ENCODE measurements at regions not wholly inside any gene's neighbourhood (a gene's known extent, or its start where the extent isn't known, plus 50 kb on each side); places are given as distances from the start of the nearest gene placed in this dataset.

DNA sequence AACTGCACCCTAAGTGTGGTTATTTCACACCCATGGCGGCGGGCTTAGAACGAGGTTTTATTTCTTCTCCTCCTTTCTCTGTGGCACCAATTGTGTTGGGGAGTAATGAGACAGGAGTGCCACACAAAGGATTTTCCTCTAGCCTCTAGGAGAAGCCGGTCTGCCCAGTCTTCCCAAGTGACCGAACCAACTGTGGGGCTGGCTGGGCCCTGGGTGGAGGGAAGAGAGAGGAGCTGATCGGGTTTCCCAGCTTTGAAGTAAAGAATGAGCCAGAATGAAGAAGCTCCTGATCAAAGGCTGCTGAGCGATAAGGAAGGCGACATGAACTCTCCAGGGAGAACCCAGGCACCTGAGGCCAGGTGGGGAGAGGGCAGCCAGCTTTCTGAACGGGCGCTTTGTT is 616.0 kb upstream of the BTBD3 start:
- CTCF ChIA-PET: no interaction called here
- POLR2A ChIA-PET: no interaction called here

DNA sequence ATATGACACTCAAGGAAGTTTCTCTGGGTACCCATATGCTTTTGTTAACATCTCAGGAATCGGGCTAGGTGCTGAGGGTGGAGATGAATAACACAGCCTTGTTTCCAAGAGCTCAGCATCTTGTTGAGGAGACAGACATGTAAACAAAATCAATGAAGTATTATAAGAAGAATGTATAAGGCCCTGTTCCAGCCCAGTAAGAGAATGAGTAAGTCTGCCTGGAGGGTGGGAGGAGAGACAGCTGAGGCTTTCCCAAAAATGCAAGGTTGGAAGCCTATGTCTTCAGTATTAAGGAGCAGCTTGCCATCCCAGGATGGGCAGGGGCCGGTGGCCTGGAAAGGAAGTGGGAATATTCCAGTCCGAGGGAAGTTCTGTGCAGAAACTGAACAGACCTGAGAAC is 615.3 kb upstream of the BTBD3 start:
- POLR2A ChIA-PET: no interaction called here
- CTCF ChIA-PET: no interaction called here

DNA sequence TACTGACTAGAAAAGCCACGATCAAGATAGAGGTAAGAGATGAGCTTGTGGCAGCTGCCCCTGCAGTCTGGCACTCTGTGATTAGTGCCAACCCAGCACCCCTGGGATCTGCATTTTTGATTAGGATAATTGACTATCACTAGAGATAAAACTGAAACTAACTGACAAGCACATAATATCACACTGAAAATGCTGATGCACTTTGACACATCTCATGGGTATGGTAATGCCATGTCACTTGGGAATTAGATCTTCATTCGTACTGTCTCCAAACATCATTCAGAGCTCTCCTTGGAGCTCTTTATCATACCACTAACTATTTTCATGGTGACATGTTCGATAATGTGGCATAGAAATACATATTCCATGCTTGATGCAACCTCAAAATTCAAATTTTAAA is 612.9 kb upstream of the BTBD3 start:
- CTCF ChIA-PET: no interaction called here
- POLR2A ChIA-PET: no interaction called here

GRCh38 chr20:11305406-11305805 is 612.3 kb upstream of the BTBD3 start:
- ChIA-PET CTCF (no interaction called here), POLR2A (no interaction called here)

DNA sequence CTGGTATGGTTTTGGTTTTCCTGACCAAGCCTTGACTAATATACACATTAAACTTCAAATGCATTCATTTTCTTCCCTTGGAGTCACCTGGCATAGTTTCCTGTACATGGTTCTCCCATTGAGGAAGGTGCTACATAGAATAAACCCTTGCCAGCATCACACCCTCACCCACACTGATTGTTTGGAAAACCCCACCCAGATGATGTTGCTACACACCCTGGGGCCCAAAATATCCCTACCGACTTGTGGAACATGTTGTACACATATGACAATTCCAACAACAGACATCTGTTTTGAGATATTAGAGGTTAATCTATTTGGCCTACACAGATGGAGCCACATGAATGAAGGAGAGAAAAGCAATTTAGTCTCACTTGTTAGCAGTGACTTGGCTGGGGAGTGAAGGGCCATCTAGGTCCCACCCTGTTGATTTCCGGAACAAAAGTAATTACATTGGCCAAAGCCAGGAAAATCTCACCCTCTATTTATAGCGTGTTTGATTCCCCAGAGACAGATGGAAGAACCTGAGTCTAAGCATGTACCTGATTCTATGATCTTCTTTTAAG is 606.0 kb upstream of the BTBD3 start:
- ChIA-PET POLR2A (no interaction called here), CTCF (no interaction called here)

GRCh38 chr20:11315525-11315924 is 602.2 kb upstream of the BTBD3 start:
- ChIA-PET CTCF (no interaction called here), POLR2A (no interaction called here)

- CTCF ChIA-PET: no interaction called here
- POLR2A ChIA-PET: no interaction called here
Measured at GRCh38 chr20:11316244-11316643, 601.4 kb upstream of the BTBD3 start.

DNA sequence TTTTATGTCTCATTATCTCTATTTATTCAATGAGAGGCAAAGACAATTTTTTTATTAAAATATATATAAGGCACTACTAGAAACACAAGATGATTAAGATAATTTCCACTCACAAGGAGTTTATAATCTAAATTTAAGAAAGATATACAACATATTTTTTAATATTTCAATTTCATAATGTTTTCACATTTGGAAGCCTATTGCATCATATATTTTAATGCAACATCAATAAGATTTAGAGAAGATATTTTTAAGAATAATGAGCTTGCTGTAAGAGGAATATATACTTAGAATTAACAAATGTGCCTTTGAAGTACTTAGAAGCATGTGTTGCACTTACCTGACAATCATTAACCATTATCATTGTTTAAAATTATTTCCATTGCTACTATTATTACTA is 597.7 kb upstream of the BTBD3 start:
- POLR2A ChIA-PET: no interaction called here
- CTCF ChIA-PET: no interaction called here

DNA sequence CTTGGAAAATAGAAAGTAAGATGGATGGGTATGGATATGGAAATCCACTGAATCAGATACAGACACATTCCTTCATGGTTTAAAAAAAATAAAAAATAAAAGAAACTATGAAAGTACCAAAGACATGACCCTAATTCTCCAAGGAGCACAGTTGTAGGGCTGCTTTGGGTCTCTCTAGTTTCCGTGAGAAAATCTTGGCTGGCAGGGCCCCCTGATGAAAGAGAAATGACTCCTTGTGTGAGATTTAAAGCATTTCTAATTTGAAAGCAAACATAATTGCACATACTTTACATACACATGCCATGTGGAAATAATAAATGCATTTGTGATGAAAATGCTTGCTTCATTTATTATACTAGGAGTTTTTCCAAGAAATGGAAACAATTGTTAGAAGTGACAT is 593.9 kb upstream of the BTBD3 start:
- CTCF ChIA-PET: no interaction called here
- POLR2A ChIA-PET: no interaction called here

GRCh38 chr20:11324990-11325389 is 592.7 kb upstream of the BTBD3 start:
- CTCF ChIA-PET: no interaction called here
- POLR2A ChIA-PET: no interaction called here

DNA sequence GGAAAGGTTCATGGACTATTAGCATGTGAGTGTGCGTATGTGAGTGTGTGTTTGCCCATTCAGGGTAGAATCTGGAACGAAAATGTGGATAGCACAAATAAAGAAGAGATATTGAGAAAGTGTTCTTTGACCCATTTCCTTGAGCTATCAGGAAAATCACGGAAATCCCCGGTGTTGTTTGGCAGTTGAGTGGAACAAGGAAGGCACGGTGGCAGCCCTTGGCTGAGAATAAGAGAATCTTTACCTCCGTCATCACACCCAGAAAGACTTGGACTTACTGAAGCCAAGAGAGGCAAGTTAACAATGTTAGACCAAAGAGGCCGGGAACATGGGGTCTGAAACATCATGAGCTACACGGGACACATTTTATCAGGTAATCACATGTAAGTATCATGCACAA is 588.9 kb upstream of the BTBD3 start:
- ChIA-PET CTCF (no interaction called here), POLR2A (no interaction called here)

GRCh38 chr20:11329271-11329670 is 588.4 kb upstream of the BTBD3 start:
- ChIA-PET CTCF (no interaction called here), POLR2A (no interaction called here)

DNA sequence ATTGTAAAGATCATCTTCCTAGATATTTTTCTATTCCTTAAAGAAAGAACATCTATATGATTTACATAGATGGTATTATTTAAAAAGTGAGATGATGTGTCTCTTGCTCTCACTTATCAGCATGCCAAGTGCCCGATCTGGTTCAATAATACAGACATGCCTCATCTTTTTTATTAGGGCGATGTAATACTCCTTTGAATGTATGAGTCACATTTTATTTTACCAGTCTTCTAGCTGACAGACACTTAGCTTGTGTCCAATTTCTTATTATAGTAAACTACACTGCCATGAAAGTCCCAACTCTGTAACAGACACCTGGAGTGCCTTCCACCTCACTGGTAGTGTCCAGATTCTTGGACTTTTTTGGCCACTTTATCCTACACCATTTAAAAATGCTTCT is 586.6 kb upstream of the BTBD3 start:
- ChIA-PET POLR2A (no interaction called here), CTCF (no interaction called here)

- POLR2A ChIA-PET: no interaction called here
- CTCF ChIA-PET: no interaction called here
Measured at GRCh38 chr20:11332381-11332780, 585.3 kb upstream of the BTBD3 start.

DNA sequence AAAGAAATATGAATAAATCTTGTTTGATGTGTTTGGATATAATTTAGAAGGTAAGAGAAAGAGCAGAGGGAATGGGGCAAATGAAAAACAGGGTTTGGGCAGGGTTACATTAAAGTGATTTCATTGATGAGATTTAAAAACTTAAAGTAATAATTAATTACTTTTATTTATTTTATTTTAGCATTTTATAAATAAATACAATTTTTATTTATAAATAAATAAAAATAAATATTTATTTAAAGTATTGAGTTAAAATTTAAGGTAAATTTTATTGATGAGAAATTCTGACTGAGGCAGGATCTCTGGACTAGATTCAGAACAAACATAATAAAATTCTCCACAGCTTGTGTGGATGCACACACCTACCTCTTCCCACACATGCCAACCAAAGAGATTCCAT is 584.1 kb upstream of the BTBD3 start:
- ChIA-PET CTCF (interaction anchor here (1.2 kb wide), 1 partner anchor 11 kb away, joined by 3 read pairs; no protein-coding TSS in a partner anchor), POLR2A (no interaction called here)

GRCh38 chr20:11337361-11338130 is 580.1 kb upstream of the BTBD3 start:
- ChIA-PET POLR2A (no interaction called here), CTCF (no interaction called here)

DNA sequence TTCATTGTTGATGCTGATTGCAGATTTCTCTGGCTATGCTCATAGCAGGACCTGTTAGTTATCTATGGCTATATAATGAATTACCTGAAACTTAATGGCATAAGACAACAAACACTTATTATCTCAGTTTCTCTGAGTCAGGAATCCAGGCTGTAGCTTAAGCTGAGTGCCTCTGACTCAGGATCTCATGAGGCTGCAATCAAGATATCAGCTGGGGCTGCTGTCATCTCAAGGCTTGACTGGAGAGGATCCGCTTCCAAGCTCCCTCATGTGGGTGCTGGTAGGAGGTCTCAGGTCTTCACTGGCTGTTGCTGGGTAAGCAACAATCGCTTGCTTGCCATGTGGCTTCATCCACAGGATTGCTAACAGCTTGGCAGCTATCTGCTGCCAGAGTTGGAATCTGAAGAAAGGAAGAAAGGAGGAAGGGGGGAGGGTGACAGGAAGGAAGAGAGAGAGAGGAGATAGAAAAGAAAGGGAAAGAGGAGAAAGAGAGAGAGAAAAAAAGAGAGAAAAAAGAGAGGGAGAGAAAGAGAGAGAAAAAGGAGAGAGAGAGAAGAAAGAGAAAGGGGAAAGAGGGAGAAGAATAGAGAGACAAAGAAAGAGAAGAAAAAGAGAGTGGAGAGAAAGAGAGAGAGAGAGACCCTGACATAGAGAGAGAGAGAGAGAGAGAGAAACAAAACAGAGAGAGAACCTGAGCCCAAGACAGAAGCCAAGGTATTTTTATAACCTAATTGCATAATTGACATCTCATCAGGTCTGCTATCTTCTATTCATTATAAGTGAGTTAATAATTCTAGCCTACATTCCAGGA is 579.0 kb upstream of the BTBD3 start:
- POLR2A ChIA-PET: no interaction called here
- CTCF ChIA-PET: no interaction called here

DNA sequence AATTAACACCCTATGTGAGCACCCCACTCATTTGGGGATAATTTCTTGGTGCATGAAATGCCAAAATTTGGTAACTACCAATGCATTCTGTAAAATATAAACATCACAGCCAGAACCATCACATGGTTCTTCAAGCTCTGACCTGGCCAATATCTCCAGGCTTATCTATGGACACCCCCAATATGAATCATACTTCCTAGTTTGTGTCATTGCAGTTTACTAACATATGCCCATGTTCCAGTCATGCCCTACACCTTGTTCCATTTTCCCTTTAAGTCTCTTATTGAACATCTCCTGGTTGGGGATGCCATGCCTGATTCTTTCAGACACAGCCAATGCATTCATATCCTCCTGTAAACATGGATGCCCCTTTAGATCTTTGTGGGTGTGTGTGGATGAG is 572.8 kb upstream of the BTBD3 start:
- CTCF ChIA-PET: interaction anchor here (1.2 kb wide), 1 partner anchor 11 kb away, joined by 3 read pairs; no protein-coding TSS in a partner anchor
- POLR2A ChIA-PET: no interaction called here

- ChIA-PET POLR2A (no interaction called here), CTCF (no interaction called here)
Measured at GRCh38 chr20:11347738-11348137, 570.0 kb upstream of the BTBD3 start.

- ChIA-PET POLR2A (no interaction called here), CTCF (no interaction called here)
Measured at GRCh38 chr20:11350126-11351005, 567.3 kb upstream of the BTBD3 start.

DNA sequence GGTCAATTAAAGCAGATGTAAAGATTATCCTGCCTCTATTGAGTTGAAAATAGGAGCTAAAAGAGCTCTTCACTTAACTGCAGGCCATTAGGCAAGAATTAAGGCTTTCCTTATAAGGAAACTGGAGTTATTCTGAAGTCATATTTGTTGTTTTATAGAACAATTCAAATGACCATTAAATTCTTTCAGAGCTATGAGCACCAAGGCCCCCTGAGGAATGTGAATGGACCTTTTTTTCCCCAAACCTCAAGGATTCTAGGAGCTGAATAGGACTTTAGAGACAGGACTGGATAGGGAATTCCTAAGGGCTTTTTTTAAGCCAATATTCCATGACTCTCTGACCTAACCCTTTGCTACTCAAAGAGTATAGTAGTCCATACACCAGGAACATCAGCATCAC is 565.7 kb upstream of the BTBD3 start:
- ChIA-PET POLR2A (no interaction called here), CTCF (no interaction called here)

Data from activated CD8-positive, alpha-beta memory T cell treated with anti-CD3 and anti-CD28 coated beads for 36 hours (primary cell).